Middle frontal gyrus (tissue), 1 donor: ENCODE measurements at regions not wholly inside any gene's neighbourhood (a gene's known extent, or its start where the extent isn't known, plus 50 kb on each side); places are given as distances from the start of the nearest gene placed in this dataset.

Experiments
- DNase-seq: peaks from one replicate; pipeline ENCODE4 v3.0.0-alpha.2; 2015; ENCODE audit warnings: low spot score; ENCODE audit errors: extremely low spot score

DNA sequence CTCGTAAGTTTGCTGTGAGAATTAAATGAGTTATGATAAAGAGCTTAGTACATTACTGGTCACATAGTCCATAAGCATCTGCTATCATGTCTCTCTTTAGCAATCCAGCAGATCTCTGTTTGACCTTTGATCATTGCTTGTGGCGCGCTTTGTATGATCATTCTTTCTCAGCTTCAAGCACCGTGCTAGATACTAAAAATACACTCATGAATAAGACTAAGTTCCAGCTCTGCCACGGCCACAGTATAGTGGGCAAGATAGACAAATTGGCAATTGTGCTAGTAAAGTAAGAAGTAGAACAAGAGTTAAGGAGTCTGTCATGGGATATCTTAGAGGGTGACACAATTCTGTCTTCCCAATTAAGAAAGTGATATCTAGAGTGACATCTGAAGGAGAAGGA, 75.2 kb upstream of the ADGRF1 start:
- DNase-seq, result no peak

DNA sequence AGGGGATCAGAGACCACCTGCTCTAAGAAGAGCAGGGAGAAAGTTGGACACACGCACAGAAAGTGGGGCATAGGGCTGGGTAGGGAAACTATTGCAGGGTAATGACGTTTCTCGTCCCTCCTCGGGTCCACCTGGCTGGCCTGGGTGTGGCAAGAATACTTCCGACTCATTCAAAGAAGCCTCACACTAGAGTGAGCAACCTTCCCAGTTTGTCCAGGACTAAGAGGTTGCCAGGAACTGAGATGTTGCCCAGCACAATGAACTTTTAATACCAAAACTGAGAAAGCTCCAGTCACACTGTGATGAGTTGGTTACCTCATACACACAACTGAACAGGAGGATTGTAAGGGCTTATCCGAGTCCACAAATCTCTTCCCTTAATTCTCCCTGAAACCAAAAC, 74.5 kb upstream of the ADGRF1 start:
- DNase-seq, result no peak

DNA sequence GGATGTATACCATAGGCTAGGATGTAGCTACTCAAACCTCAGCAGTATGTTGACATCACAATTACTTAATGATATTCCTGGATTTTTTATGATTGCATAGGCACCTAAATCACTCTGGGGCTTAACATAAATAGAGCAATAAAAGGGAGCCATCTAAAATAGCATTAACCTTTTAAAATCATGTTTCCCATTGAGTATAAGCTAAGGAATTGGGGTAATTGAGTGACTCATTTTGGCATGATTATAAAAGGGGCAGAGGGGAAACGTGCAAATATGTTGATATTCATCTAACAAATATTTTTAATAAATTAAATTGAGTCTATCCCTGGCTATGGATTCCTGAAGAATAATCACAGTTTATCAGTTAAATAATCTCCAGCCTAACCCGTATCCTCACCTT, 74.0 kb upstream of the ADGRF1 start:
- no peak for DNase-seq

DNA sequence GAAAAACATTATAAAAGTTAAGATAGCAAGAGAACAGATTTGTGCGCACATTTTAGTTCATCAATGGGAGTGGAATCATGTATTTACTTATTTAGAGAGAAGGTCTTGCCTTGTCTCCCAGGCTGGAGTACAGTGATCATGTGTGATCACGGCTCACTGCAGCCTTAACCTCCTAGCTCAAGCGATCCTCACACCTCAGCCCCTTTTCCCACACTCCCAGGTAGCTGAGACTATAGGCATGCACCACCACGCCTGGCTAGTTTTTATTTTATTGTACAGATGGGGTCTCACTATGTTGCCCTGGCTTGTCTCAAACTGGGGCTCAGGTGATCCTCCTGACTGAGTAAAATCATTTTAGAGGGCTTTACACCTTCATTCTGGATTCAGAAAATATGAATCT, 72.3 kb upstream of the ADGRF1 start:
- no peak for DNase-seq

DNA sequence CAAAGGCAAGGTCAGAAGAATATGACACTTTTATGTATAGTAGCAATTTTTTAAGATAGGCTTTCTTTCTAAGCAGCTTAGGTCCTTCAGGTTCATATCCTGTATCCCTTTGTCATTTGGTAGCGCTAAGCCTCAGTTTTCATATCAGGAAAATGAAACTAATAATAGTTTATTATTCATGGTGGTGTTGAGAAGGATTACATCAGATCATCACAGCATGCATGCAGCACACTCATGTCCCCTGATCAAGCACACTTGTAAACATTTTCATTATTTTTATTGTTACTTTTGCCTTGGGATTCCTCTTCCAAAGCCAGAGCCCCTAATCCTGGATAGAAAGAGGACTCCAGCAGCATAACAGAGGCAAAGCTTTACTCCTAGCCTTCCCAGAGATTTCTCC, 70.2 kb upstream of the ADGRF1 start:
- no peak for DNase-seq

DNA sequence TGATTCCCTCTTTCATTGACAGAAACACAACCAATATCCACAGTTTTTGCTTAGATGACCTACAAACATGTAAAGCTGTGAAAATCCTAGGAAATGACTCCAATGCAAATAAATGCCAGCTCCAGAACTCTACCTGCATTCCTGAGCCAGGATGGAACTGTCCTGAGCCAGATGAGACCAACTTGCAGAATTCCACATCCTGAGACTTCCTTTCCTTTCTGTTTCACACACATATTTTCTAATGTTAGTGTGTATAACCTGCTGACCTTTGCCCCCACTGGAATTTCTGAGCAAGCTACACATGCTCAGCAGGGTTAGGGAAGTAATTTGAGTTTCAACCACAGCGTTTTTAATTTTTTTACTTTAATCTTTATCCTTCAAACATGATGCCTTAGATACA, 69.6 kb upstream of the ADGRF1 start:
- no peak for DNase-seq

DNA sequence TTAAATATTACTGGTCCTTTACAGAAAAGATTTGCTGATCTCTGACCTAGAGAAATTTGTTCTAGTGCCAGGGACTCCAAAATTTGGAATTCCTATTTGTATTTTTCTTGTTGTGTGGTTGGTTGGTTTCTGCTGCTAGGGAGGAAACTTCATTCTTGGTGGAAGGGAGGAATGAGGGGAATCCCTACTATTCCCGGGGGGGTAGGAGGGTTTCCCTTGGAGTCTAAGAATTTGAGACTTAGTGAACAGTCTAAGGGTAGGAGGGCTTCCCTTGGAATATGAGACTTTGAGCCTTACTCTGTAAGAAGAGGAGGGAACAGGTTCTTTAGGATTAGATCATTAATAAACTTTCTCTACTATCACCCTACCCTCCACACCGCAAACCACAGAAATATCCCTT, 67.1 kb upstream of the ADGRF1 start:
- DNase-seq, result no peak

DNA sequence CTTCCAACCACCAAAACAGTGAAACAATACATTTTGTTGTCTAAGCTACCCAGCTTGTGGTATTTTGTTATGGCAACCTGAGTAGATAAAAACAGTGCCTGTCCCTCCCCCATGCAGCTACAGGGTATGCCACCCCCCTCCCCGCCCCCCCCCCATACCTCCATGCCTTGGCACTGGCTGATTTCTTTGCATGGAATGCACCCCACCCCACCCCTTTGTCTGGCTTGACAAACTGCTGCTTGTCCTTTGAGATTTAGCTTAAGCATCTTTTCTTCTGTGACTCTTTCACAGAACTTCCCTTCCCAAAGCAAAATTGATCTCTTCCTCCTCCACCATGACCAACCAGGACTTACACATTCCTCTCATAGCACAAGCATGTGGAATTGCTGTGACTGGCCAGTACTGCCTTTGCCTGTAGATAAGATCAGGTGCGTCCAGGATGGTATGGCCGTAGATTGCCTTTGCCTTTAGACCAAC, 64.6 kb upstream of the ADGRF1 start:
- DNase-seq, result no peak

DNA sequence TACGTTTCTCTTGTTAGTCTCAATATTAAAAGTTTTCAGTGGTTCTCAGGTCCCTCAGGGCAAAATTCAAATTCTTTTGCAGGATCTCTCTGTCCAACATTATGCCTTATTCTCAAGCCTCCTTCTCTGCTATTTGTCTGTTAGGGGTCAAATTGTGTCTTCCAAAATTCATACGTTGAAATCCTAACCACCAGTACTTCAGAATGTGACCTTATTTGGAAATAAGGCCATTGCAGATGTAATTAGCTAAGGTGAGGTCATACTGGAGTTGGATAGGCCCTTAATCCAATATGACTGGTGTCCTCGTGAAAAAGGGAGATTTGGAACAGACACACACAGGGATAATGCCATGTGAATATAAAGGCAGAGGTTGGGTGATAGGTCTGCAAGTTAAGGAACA, 64.1 kb upstream of the ADGRF1 start:
- no peak for DNase-seq

DNA sequence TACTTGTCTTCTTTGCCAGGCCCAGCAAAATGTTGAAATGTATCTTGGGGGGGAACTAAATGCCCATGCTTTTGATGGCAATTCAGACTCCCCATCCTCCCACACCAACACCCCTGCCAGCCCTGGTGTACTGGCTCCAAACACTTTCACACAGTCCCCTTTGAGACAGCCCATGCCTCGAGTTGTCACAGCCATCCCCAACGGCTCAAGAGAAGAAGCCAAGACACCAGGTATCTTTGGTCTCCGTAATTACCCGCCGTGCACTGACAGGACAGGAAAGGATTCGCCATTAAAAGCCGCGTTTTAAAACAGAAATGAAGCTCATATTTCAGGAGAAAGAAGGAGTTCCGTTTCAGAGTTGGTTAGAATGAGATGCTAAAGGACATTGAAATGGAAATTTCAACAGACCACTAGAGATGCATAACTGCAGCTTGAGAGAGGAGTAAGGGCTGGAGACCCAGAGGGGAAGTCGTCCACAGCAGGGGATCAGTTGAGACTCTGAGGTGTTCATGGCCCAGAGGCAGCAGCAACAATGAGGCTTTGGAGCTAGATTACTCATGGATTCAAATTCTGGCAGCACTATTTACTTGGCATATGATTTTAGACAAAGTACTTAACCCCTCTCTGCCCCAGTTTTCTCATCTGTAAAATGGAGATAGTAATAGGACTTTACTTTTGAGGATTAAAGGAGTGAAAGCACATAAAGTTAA, 63.5 kb upstream of the ADGRF1 start:
- DNase-seq, result no peak

DNA sequence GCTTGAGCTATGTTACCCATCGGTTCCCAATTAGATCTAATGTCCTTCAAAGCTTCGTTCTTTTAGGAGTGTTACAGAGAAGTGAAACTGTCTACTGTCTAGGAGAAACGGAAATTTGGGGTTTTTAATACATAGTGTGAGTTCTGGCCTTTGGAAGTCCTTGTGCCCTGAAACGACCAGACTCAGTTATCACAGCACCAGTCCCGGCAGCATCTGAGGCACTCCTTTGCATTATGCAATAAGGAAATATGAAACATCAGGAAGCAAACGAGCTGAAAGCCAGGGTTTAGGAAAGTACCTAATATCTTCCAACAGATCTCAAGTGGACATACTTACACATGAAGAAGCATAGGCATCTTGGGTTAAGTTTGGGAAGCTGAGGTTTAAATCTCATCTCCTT, 61.8 kb upstream of the ADGRF1 start:
- DNase-seq, result no peak

DNA sequence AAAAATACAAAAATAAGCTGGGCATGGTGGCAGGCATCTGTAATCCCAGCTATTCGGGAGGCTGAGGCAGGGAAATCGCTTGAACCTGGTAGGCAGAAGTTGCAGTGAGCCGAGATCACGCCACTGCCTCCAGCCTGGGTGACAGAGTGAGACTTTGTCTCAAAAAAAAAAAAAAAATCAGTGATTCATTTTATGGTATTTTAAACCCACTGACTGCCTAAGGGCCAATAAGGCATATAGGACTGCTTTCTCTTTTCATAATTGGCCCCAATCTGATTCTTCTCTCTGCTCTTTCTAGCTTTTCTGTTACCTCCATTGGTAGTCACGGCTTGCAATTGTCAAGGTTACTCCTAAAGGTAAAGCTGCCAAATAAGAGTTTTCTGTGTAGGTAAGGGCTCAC, 60.2 kb upstream of the ADGRF1 start:
- no peak for DNase-seq

DNA sequence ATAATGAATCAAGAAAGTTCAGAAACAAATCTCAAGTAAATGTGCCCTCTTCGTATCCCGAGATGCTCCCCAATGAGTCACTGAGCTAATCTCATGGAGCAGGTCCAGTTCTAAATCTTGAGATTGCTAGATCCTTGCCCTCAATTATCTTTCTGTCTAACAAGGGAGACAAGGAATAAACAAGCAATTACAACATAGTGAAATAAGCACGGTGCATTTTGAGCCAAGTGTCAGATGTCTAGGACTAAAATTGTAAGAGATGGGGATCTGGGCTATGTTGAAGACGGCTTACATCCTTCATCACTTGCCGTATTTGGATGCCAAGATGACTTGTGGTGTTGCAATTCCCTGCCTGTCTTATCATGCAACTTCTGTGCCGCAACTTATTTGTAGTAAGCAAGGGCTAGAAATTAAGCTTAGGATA, 56.5 kb upstream of the ADGRF1 start:
- DNase-seq, result no peak

DNA sequence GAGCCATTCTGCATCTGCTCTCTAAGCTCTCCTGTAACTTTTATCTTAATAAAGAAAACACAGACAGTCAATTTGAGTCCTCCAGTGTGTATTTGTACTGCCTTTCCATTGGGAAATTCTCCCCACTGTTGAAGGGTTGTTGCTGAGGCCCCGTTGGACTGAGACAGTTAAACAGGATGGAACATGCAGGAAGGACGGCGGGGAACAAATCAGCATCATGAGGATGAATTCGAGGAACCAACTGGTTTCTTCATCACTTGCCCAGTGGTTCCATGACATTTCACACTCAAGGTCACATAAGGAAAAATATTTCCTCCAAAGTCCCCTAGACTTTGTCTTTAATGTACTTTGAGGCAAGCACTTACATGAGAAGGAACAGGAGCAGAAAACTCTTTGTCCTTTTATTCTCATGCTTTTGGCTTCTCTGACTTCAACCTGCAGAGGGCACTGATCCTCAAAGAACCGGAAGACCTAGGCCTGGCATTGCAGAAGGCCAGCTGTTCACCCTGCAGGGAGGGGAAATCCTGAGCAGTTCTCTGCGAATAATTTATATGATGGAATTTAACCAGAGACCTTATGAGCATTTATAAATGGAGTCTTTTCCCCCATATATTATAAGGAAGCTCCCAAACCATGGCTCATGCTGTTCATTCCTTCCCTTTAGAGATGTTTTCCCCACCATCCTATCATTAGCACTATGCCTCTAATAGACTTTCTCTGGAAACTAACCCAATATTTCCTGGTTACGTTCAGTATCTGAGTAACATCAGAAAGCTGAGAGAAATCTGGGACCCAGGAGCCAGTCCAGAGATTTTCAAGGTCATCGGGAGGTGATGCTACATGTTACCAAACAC, 55.2 kb upstream of the ADGRF1 start:
- peak; percentile 45 for DNase-seq

DNA sequence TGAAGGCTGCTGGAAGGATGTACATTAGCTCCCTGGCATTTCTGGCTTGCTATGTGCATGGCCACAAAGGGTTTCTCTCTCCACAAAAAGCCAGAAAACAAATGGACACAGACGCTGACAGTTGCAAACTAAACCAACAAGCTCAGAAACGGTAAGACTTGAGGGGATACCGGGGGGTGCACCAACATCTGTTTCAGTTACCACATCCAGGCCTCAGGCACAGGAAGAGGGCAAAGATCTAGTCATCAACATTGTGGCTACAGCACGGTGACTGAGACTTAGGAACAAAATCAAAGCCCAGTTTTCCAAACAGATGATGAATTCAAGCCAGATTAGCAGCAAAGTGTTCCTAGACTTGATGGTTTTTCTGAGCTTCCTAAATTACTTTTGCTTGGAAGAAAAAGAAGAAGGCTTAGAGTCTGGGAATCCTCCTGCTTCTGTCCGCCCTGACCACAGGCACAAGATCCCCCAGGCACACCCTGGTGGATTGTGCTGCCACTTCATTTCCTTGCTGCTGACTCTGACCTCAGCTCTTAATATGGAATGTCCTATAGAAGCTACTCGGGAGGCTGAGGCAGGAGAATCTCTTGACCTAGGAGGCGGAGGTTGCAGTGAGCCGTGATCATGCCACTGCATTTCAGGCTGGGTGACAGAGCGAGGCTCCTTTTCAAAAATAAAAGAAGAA, 54.2 kb upstream of the ADGRF1 start:
- no peak for DNase-seq

DNA sequence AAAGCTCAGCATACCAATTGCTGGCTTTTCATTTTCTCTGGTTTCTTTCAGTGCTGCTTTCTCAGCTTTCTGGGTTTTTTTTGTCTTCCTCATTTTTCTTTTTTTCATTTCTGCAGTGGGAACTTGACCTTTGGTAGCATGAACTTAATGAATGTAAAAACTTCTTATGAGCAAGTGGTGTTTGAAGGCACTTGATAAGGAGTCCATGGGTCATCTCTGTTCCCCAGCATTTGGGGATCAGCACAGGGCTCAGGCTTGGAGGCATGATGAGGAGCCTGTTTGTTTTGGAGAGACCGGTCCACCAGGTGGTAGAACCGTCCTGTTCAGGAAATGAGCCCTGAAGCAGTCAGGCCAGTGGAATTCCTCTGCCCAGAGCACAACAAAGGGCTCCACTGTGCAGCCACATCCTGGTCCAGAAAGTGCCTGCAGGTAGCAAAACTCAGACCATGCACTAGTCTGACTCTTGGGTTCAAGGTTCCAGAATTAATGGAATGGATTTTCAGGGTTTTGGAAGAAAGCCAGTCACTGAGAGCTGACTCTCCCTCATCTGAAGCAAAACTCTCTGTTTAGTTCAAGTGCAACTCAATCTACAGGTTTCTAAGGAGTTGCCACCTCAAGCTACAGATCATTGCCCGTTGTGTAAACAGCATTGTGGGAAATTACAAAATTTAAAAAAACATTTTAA, 52.3 kb upstream of the ADGRF1 start:
- DNase-seq, result no peak

DNA sequence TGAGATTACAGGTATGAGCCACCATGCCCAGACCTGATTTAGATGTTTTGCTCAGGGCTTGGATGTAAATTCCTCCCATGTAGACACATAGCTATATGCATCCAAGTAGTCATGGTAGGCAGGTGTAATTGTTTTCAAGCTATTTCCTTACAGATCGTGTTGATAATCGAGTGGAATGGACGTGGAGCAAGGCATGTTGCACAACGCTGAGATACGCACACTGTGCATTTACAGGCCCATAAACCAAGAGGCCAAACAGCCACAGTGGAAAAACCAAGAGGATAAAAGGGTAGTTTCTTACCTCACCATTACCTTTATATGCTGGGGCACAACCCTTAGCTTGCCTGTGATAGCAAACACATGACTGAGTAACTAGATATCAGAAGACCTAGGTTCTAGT, 51.0 kb upstream of the ADGRF1 start:
- no peak for DNase-seq

DNA sequence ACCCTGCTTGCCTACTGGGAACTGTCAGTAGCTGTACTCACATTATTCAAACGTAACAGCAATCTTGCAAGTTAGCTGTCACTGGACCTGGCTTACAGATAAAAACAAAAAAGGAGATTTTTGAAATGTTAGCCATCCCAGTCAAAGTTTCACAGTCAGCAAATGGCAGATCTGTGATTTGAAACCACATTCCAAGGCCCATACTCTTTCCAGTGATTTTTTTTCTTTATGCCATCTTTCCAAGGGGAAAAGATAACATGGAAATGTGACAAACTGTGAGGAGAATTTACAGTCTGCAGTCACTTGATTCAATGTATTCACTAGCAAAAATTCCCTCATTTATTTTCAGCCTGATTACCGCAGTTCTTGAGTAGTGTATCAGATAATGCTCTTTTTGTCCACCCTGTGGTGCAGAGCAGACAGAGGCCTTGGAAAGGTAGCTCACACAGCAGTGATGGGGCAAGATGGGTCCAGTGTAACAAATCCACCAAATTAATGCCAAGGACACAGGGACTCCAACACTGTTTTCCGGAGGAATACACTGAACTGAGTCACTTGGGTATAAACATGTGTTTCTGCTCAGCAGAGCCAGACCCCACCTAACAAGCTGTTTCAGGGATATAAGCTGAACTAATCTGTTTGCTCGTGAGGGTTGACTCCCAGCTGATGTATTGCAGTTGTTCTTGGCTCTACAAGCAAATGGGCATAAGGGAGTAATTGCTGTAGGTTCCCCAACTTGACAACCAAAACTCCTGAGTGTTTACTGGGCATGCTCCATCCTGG, 49.9 kb upstream of the ADGRF1 start:
- no peak for DNase-seq
